PC-3 (cell line): ENCODE measurements at regions not wholly inside any gene's neighbourhood (a gene's known extent, or its start where the extent isn't known, plus 50 kb on each side); places are given as distances from the start of the nearest gene placed in this dataset.

Experiments
- EZH2phosphoT487 ChIP-seq: fragments of 300-600 bp; sonication (generic); IDR thresholded peaks from 2 replicates; pipeline ENCODE4 v1.6.1; 2018; ENCODE audit warnings: mild to moderate bottlenecking, antibody characterized with exemption, low read length, borderline replicate concordance
- TF ChIP-seq, protein P1 (sequence below): fragments of 300-600 bp; sonication (generic); conservative IDR thresholded peaks from 2 replicates; pipeline ENCODE4 v1.5.1; 2017; ENCODE audit warnings: antibody characterized with exemption, low read depth, mild to moderate bottlenecking, low read length

GRCh38 chr6:21828704-21829103, 235.2 kb downstream of the SOX4 start:
- TF ChIP-seq, protein P1, sequence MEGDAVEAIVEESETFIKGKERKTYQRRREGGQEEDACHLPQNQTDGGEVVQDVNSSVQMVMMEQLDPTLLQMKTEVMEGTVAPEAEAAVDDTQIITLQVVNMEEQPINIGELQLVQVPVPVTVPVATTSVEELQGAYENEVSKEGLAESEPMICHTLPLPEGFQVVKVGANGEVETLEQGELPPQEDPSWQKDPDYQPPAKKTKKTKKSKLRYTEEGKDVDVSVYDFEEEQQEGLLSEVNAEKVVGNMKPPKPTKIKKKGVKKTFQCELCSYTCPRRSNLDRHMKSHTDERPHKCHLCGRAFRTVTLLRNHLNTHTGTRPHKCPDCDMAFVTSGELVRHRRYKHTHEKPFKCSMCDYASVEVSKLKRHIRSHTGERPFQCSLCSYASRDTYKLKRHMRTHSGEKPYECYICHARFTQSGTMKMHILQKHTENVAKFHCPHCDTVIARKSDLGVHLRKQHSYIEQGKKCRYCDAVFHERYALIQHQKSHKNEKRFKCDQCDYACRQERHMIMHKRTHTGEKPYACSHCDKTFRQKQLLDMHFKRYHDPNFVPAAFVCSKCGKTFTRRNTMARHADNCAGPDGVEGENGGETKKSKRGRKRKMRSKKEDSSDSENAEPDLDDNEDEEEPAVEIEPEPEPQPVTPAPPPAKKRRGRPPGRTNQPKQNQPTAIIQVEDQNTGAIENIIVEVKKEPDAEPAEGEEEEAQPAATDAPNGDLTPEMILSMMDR, result no peak
- TF ChIP-seq EZH2phosphoT487, result no peak
